Duodenal mucosa (tissue), 2 donors: ENCODE measurements at regions not wholly inside any gene's neighbourhood (a gene's known extent, or its start where the extent isn't known, plus 50 kb on each side); places are given as distances from the start of the nearest gene placed in this dataset.

Source experiments
- H3K27ac ChIP-seq: one replicate; pipeline ENCODE4 v1.7.0; 2013; ENCODE audit warnings: low read depth, low read length
- H3K27me3 ChIP-seq, 2 donors: one replicate each; pipeline ENCODE4 v1.7.0; 2013; ENCODE audit warnings: low read length in 2 of 2, control low read depth in 1 of 2; ENCODE audit not compliant: insufficient read depth in 2 of 2, control insufficient read depth in 1 of 2
- H3K36me3 ChIP-seq, 2 donors: one replicate each; pipeline ENCODE4 v1.7.0; 2013; ENCODE audit warnings: low read length in 2 of 2, control low read depth in 1 of 2; ENCODE audit not compliant: insufficient read depth in 2 of 2, control insufficient read depth in 1 of 2
- H3K4me1 ChIP-seq, 2 donors: one replicate each; pipeline ENCODE4 v1.7.0; 2013; ENCODE audit warnings: low read length in 2 of 2, control low read depth in 1 of 2; ENCODE audit not compliant: insufficient read depth in 2 of 2, control insufficient read depth in 1 of 2
- H3K4me3 ChIP-seq, 2 donors: one replicate each; pipeline ENCODE4 v1.7.0; 2013; ENCODE audit warnings: low read length in 2 of 2, low read depth in 1 of 2
- H3K9ac ChIP-seq, 2 donors: one replicate each; pipeline ENCODE4 v1.7.0; 2013; ENCODE audit warnings: low read length in 2 of 2, low read depth in 1 of 2
- H3K9me3 ChIP-seq, 2 donors: one replicate each; pipeline ENCODE4 v1.7.0; 2013; ENCODE audit warnings: low read length in 2 of 2, control low read depth in 1 of 2; ENCODE audit not compliant: control insufficient read depth in 1 of 2

DNA sequence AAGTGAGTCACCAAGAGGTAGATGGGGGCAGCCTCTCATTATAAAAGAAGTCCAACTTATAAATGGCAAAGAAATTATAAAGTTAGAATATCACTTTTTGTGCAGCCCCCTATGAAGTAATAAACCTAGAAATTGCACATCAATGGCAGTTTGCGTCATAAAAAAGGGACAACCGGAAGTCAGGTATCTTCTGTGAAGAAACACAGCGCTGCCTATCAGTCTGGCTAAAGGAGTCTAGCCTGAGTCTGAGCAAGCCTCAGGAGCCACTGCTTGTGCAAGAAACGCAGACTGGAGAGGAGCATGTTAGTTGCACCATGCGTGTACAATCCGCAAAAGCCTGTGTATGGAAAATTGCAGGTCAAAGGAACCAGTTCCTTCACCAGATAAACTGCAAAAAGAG lies 178.4 kb downstream of the ARRDC4 start:
- no peaks in the 10 kb centered on the region for H3K27me3 ChIP-seq
- H3K36me3 ChIP-seq, result no peaks in the 10 kb centered on the region
- H3K9me3 ChIP-seq, result no peaks in the 10 kb centered on the region
- no peak overlapping the region for H3K27ac ChIP-seq
- no peak overlapping the region for H3K4me3 ChIP-seq
- H3K9ac ChIP-seq, result no peak overlapping the region
- no peaks in the 10 kb centered on the region for H3K4me1 ChIP-seq

GRCh38 chr15:98139337-98139736 lies 178.8 kb downstream of the ARRDC4 start:
- Histone ChIP-seq H3K27ac (no peak overlapping the region), H3K27me3 (no peaks in the 10 kb centered on the region), H3K9me3 (no peaks in the 10 kb centered on the region), H3K4me1 (no peaks in the 10 kb centered on the region), H3K4me3 (no peak overlapping the region), H3K36me3 (no peaks in the 10 kb centered on the region), H3K9ac (no peak overlapping the region)

DNA sequence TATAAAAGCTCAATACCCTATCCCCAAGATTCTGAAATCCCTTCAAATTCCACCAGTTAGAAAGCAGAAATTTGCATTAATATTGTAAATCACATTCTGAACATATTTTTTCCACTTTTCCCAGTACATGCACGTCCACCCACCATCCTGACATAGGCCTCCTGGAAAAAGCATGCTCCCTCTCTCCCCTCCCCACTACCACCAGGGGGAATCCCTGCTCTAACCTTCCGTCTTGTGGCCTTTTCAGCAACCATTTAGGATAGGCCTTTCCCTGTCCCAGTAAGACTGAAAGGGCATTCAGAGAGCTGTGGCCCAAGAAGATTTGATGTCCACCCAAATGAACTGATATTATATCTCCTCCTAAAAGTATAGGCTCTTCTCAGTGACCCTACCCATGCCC lies 182.1 kb downstream of the ARRDC4 start:
- H3K27ac ChIP-seq, result no peak overlapping the region
- H3K9ac ChIP-seq, result no peak overlapping the region
- no peaks in the 10 kb centered on the region for H3K9me3 ChIP-seq
- H3K36me3 ChIP-seq, result no peaks in the 10 kb centered on the region
- H3K4me1 ChIP-seq, result no peaks in the 10 kb centered on the region
- no peak overlapping the region for H3K4me3 ChIP-seq
- no peaks in the 10 kb centered on the region for H3K27me3 ChIP-seq

DNA sequence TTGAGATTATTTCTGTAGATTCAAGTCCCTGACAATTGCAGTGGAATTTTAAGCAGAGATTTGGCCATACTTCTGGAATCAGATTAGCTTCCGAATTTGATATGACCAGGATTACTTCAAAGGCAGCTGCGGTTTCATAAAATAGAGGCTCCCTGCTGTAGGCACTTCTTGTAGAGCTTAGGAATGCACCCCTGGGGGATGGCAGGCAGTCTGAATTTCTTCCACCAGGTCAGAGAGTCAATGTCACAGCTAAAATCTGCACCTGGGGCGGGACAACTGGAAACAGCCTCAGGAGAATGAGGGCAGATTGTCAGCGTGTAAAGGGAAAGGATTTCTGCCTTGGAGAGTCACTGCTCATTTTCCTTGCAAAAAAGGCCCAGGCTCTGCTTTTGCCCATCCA lies 182.6 kb downstream of the ARRDC4 start:
- no peaks in the 10 kb centered on the region for H3K36me3 ChIP-seq
- no peaks in the 10 kb centered on the region for H3K9me3 ChIP-seq
- H3K27me3 ChIP-seq, result no peaks in the 10 kb centered on the region
- H3K4me3 ChIP-seq, result no peak overlapping the region
- no peak overlapping the region for H3K9ac ChIP-seq
- no peaks in the 10 kb centered on the region for H3K4me1 ChIP-seq
- no peak overlapping the region for H3K27ac ChIP-seq

DNA sequence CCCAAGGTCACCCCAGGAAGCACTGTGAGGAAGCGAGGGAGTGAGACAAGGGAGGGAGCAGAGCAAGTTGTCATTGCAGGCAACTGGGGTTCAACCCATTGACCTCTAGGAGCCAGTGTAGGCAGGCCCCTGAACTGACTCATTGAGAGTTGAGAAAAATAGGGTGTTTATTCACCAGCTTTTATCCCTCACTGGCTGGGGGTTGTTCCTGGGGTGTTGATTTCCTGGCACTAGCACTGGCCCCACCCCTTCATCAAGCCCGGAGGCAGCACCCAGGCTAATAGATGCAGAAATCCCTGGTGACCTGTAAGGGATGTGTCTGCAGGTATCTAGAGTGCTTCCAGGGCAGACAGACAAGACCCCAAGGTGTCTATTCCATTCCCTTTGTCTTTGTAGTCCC lies 183.9 kb downstream of the ARRDC4 start:
- Histone ChIP-seq H3K9me3 (no peaks in the 10 kb centered on the region), H3K36me3 (no peaks in the 10 kb centered on the region), H3K9ac (no peak overlapping the region), H3K27me3 (peaks cover 0 to 5% of the 10 kb centered on the region in 2 donors), H3K4me1 (no peaks in the 10 kb centered on the region), H3K27ac (no peak overlapping the region), H3K4me3 (no peak overlapping the region)

DNA sequence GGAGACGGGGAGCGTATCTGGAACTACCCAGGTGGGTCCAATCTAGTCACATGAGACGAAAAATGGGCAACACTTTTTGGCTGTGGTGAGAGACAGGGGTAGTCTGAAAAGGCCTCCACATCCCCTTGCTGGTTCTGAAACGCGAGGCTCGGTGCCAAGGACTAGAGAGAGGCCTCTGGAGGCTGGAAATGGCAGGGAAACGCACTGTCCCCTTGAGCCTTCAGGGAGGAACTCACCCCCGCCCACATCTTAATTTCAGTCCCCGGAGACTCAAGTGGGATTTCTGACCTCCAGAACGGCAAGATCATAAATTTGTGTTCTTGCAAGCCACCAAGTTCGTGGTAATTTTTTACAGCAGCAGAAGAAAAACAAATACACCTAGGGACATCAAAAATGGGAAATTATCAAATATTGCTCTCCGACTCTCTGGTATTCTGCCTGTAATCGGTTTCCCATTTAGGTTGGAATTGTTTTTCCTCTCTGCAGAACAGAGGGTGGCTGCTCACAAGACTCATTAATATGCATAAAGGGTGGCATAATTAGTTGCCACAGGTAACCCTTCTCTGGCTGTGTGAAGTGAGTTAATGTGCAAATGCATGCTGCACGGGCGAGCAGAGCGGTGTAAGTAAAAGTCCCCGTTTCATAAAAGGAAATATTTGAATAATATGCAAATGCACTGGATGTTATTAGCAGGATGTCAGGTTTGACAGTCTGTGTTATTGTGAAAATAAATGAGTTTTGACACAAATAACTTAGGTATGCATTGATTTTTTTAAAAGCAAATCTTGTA lies 185.7 kb downstream of the ARRDC4 start:
- Histone ChIP-seq H3K36me3 (no peaks in the 10 kb centered on the region), H3K27ac (no peak overlapping the region), H3K27me3 (peaks cover 0 to 5% of the 10 kb centered on the region in 2 donors), H3K4me3 (no peak overlapping the region), H3K9ac (no peak overlapping the region), H3K9me3 (no peaks in the 10 kb centered on the region), H3K4me1 (no peaks in the 10 kb centered on the region)

DNA sequence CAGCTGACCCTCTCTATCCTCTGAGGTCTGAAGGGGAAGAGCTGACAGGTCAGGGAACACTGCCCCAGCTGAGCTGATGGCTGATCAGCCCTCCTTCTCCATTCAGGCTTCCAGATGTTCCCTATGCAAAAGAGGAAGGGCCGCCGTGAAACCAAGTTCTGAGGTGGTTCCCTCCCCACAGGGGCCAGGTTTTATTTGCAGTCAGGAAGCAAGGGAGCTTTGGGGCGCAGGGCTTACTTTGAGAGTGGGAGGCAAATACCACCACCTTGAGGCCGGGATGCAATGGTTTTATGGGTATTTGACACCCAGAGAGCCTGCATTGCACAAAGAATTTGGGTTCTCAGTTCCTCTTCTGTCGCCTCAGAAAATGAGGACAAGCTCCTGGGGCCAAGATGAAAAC lies 186.9 kb downstream of the ARRDC4 start:
- Histone ChIP-seq H3K4me3 (no peak overlapping the region), H3K27me3 (peaks cover 0 to 5% of the 10 kb centered on the region in 2 donors), H3K4me1 (no peaks in the 10 kb centered on the region), H3K9ac (no peak overlapping the region), H3K27ac (no peak overlapping the region), H3K9me3 (no peaks in the 10 kb centered on the region), H3K36me3 (no peaks in the 10 kb centered on the region)

DNA sequence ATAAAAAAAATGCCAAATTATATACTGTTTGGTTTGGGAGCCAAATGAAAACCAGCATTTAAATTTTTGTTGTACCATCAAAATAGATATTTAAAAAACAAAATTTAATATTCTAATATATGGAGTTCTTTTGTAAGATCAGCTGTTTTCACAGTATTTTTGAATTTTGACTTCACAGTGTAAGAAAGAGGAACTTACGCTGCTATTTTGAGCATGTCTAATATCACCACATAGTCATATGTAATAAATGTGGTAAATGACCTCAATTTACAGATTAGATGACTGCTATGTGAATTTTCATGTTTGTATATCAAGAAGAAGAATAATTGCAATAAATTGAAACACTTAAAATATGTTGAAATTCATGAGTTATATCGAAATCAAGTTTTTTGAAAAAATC lies 189.6 kb downstream of the ARRDC4 start:
- Histone ChIP-seq H3K9me3 (no peaks in the 10 kb centered on the region), H3K36me3 (no peaks in the 10 kb centered on the region), H3K27ac (no peak overlapping the region), H3K27me3 (peaks cover 0 to 5% of the 10 kb centered on the region in 2 donors), H3K9ac (no peak overlapping the region), H3K4me3 (no peak overlapping the region), H3K4me1 (no peaks in the 10 kb centered on the region)

GRCh38 chr15:98150536-98150935 lies 190.0 kb downstream of the ARRDC4 start:
- H3K4me1 ChIP-seq, result no peaks in the 10 kb centered on the region
- H3K36me3 ChIP-seq, result no peaks in the 10 kb centered on the region
- H3K9me3 ChIP-seq, result no peaks in the 10 kb centered on the region
- no peak overlapping the region for H3K4me3 ChIP-seq
- H3K27me3 ChIP-seq, result peaks cover 0 to 5% of the 10 kb centered on the region in 2 donors
- no peak overlapping the region for H3K27ac ChIP-seq
- H3K9ac ChIP-seq, result no peak overlapping the region

DNA sequence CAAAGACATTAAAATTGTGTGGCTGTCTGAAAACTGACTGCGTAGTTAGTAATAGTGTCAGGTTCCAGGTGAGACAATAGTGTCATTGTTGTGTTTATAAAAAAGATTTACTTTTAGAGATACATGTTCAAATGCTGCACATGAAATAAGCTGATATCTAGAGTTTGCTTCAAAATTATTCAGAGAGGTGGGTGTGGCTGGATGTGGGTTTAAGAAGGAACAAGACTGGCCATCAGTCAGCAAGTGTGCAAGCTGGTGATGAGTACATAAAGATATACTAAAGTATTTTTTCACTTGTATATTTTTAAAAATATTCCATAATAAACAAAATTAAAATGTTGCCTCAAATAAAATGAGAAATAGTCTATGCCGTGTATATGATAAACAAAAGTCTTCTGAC lies 190.6 kb downstream of the ARRDC4 start:
- Histone ChIP-seq H3K4me3 (no peak overlapping the region), H3K9ac (no peak overlapping the region), H3K9me3 (no peaks in the 10 kb centered on the region), H3K27ac (no peak overlapping the region), H3K27me3 (peaks cover 4 to 5% of the 10 kb centered on the region in 2 donors), H3K36me3 (no peaks in the 10 kb centered on the region), H3K4me1 (no peaks in the 10 kb centered on the region)
